NCI-H2171 (cell line): ENCODE measurements at regions not wholly inside any gene's neighbourhood (a gene's known extent, or its start where the extent isn't known, plus 50 kb on each side); places are given as distances from the start of the nearest gene placed in this dataset.
"Not testable (repeated sequence)": the region's sequence is repeated elsewhere in the genome, so short reads cannot be mapped to it uniquely, and the experiment has no call there.

Experiments used
- DNase-seq: peaks from one replicate; lab custom pipeline; 2025; lab: John Stamatoyannopoulos, UW

GRCh38 chr6:144534180-144534579 is 249.0 kb downstream of the UTRN start:
- no peak for DNase-seq

GRCh38 chr6:144535630-144536029 is 250.5 kb downstream of the UTRN start:
- DNase-seq = no peak

- no peak for DNase-seq
These were observed 250.9 kb downstream of the UTRN start for GRCh38 chr6:144536079-144536478.

- DNase-seq = no peak
These were observed 258.1 kb downstream of the UTRN start for GRCh38 chr6:144543006-144543871.

- no peak for DNase-seq
These were observed 259.2 kb downstream of the UTRN start for GRCh38 chr6:144544266-144544830.

- no peak for DNase-seq
These were observed 261.7 kb downstream of the UTRN start for GRCh38 chr6:144546807-144547206.

- no peak for DNase-seq
These were observed 262.3 kb downstream of the UTRN start for GRCh38 chr6:144547409-144547808.

- DNase-seq = no peak
These were observed 263.4 kb downstream of the UTRN start for GRCh38 chr6:144548536-144548935.

- DNase-seq = no peak
These were observed 265.0 kb downstream of the UTRN start for GRCh38 chr6:144549837-144550747.

- DNase-seq = no peak
These were observed 266.2 kb downstream of the UTRN start for GRCh38 chr6:144551339-144551738.

GRCh38 chr6:144555066-144555465 is 269.9 kb downstream of the UTRN start:
- no peak for DNase-seq

GRCh38 chr6:144559865-144560593 is 274.9 kb downstream of the UTRN start:
- DNase-seq = no peak

GRCh38 chr6:144561455-144562043 is 276.4 kb downstream of the UTRN start:
- no peak for DNase-seq

GRCh38 chr6:144564202-144564601 is 279.1 kb downstream of the UTRN start:
- no peak for DNase-seq

GRCh38 chr6:144566868-144567615 is 281.9 kb downstream of the UTRN start:
- DNase-seq = no peak

- no peak for DNase-seq
These were observed 283.1 kb downstream of the UTRN start for GRCh38 chr6:144568241-144568640.

GRCh38 chr6:144572541-144572940 is 287.4 kb downstream of the UTRN start:
- not testable (repeated sequence) for DNase-seq

- no peak for DNase-seq
These were observed 289.7 kb downstream of the UTRN start for GRCh38 chr6:144574796-144575195.

GRCh38 chr6:144575327-144575726 is 290.2 kb downstream of the UTRN start:
- no peak for DNase-seq

- DNase-seq = no peak
These were observed 291.7 kb downstream of the UTRN start for GRCh38 chr6:144576871-144577270.
